DOHH2 (cell line): ENCODE measurements at regions not wholly inside any gene's neighbourhood (a gene's known extent, or its start where the extent isn't known, plus 50 kb on each side); places are given as distances from the start of the nearest gene placed in this dataset.

Experiments used
- CTCF ChIP-seq: fragments of 200-600 bp; sonication (generic); IDR thresholded peaks from one replicate; pipeline ENCODE4 v1.5.1; 2014; ENCODE audit warnings: antibody characterized with exemption, mild to moderate bottlenecking, low read depth, low read length; ENCODE audit not compliant: poor library complexity, severe bottlenecking
- EZH2phosphoT487 ChIP-seq: fragments of 200-600 bp; sonication (generic); IDR thresholded peaks from 2 replicates; pipeline ENCODE4 v1.6.1; 2017; ENCODE audit warnings: borderline replicate concordance, mild to moderate bottlenecking, antibody characterized with exemption, low read length, moderate library complexity, mixed read lengths

DNA sequence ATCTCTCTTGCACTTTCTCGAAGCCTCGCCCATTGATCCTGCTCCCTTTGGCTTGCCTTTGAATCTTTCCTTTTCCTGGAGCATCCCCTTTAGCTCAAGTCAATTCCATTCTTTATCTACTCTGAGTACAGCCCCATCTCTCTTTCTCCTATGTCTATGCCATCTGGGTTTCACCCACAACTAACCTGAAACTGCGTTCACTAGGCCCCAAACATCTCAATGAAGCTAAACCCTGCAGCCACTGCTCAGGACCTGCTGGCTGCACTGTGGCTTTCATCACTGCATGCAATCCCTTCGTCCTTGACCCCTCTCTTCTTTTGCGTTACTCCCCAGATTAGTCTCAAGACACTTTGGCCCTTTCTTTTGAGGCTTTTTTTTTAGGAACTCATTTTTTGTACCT is 81.6 kb upstream of the CYRIA start:
- TF ChIP-seq CTCF (no peak), EZH2phosphoT487 (no peak)
